ENCODE measurements at regions not wholly inside any gene's neighbourhood (a gene's known extent, or its start where the extent isn't known, plus 50 kb on each side); places are given as distances from the start of the nearest gene placed in this dataset.
A peak's percentile ranks its signal among the peaks of the same experiment; 100 is the strongest.
"Not testable (repeated sequence)": the region's sequence is repeated elsewhere in the genome, so short reads cannot be mapped to it uniquely, and the experiment has no call there.

- in situ Hi-C loops (cut with MboI; ENCODE audit: low pct_unique_long_range_greater_than_20kb in 2 of 9, low sequenced_read_pairs in 9 of 9, unreplicated experiment in 9 of 9), result no loop called here
- H3K4me1 ChIP-seq (replicated peaks in 1 of 2), result peaks cover 0 to 4% of the 10 kb centered on the region in 2 donors
- no peak overlapping the region for H3K27ac ChIP-seq
- no peak for ATAC-seq (replicated peaks in 6 of 8)
- H3K4me3 ChIP-seq, result no peak overlapping the region
- WGBS, 10 experiments, result 21 to 100% (median 70%) methylated on average over 1 to 6 of the region's 6 CpGs; no CpG with 5 or more reads in 2 of the 10 experiments
Observed at GRCh38 chr18:73151086-73151485, 283.3 kb upstream of the NETO1 start.

DNA sequence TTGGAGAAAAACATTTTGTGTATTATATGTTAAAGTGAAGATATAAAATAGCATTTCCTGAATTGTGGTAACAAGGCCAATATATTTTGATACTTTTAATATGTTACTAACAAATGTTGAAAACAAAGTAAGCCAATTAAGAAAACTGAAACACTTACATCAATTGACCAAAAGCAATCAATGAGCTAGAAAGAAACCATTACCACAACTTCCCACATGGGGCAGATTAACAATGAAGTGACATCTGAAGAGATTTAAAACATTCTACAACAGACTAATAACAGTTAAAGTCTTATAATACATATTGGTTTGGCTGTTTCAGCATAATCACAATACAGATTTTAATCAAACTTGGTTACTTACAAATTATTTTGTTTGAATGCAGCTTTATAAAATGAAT, 282.4 kb upstream of the NETO1 start:
- Histone ChIP-seq H3K4me3 (no peak overlapping the region), H3K4me1 (replicated peaks in 1 of 2) (peaks cover 0 to 4% of the 10 kb centered on the region in 2 donors), H3K27ac (no peak overlapping the region)
- no peak for ATAC-seq (replicated peaks in 6 of 8)
- in situ Hi-C loops (cut with MboI; ENCODE audit: low pct_unique_long_range_greater_than_20kb in 2 of 9, low sequenced_read_pairs in 9 of 9, unreplicated experiment in 9 of 9), result no loop called here

DNA sequence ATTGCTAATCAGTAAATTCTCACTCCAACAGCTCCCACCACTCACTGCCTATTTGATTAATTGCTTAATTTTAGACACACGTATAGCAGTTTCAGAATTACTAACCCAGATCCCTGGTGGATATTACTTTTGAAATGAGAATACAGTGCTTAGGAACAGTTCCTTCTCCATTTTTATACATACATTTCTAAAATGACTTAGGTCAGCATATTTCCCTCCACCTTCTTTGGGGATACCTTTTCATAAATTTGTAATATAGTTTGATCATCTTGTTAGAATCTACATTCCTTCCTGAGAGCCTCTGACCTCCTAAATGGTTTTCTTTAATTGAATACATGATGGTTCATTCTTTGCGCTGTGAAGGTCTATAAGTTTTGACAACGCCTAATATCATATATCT, 279.8 kb upstream of the NETO1 start:
- Histone ChIP-seq H3K4me1 (replicated peaks in 1 of 2) (peaks cover 0 to 4% of the 10 kb centered on the region in 2 donors), H3K27ac (no peak overlapping the region), H3K4me3 (no peak overlapping the region)
- in situ Hi-C loops (cut with MboI; ENCODE audit: low pct_unique_long_range_greater_than_20kb in 2 of 9, low sequenced_read_pairs in 9 of 9, unreplicated experiment in 9 of 9), result no loop called here
- ATAC-seq (replicated peaks in 6 of 8), result no peak
- 25 to 94% (median 61%) methylated on average over 2 to 3 of the region's 3 CpGs for WGBS, 10 experiments

DNA sequence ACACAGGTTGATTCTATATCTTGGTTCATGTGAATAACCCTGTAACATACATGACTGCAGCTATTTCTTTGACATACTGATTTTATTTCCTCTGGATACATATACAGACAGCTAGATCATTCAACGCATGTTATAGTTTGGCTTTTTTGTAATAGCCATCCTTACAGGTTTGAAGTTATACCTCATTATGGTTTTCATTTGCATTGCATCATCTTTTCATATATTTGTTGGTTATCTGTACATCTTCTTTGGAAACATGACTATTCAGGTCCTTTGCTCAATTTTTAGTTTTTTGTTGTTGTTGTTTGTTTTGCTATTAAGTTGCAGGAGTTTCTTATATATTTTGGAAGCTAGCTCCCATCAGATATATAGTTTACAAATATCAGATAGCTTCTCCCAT, 276.2 kb upstream of the NETO1 start:
- no peak overlapping the region for H3K4me3 ChIP-seq
- H3K4me1 ChIP-seq (replicated peaks in 1 of 2), result peaks cover 0 to 4% of the 10 kb centered on the region in 2 donors
- WGBS, 10 experiments, result 38 to 100% (median 94%) methylated on average over 1 of the region's 1 CpG
- no peak for ATAC-seq (replicated peaks in 6 of 8)
- H3K27ac ChIP-seq, result no peak overlapping the region
- in situ Hi-C loops (cut with MboI; ENCODE audit: low pct_unique_long_range_greater_than_20kb in 2 of 9, low sequenced_read_pairs in 9 of 9, unreplicated experiment in 9 of 9), result no loop called here

DNA sequence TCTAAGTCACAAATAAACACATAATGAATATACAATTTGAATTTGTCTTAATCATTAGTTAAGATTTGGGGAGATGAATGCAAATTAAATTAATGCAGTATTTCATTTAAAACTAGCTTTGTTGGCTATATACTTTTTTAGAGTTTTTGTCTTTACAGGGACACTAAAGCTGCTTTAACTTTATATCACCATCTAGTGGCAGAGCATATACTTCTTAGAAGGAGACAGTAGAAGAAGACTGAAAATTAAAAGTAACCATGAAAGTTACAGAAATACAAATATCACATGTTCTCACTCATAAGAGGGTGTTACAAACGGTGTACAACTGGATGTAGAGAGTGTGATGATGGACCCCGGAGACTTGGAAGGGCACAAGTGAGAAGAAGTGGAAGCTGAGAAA, 268.3 kb upstream of the NETO1 start:
- WGBS, 10 experiments, result 0 to 79% (median 41%) methylated on average over 1 to 2 of the region's 2 CpGs; no CpG with 5 or more reads in 4 of the 10 experiments
- Histone ChIP-seq H3K4me3 (no peak overlapping the region), H3K27ac (no peak overlapping the region), H3K4me1 (replicated peaks in 1 of 2) (no peaks in the 10 kb centered on the region)
- in situ Hi-C loops (cut with MboI; ENCODE audit: low pct_unique_long_range_greater_than_20kb in 2 of 9, low sequenced_read_pairs in 9 of 9, unreplicated experiment in 9 of 9), result no loop called here
- no peak for ATAC-seq (replicated peaks in 6 of 8)

- WGBS, 10 experiments, result 0 to 100% (median 73%) methylated on average over 1 to 2 of the region's 2 CpGs; no CpG with 5 or more reads in 2 of the 10 experiments
- ATAC-seq (replicated peaks in 6 of 8), result peak in 1 of 8 experiments; percentile 34
- in situ Hi-C loops (cut with MboI; ENCODE audit: low pct_unique_long_range_greater_than_20kb in 2 of 9, low sequenced_read_pairs in 9 of 9, unreplicated experiment in 9 of 9), result no loop called here
- Histone ChIP-seq H3K4me3 (no peak overlapping the region), H3K4me1 (replicated peaks in 1 of 2) (no peaks in the 10 kb centered on the region), H3K27ac (no peak overlapping the region)
Observed at GRCh38 chr18:73124175-73124574, 256.4 kb upstream of the NETO1 start.

GRCh38 chr18:73121207-73121606, 253.4 kb upstream of the NETO1 start:
- no peak for ATAC-seq (replicated peaks in 6 of 8)
- Histone ChIP-seq H3K4me1 (replicated peaks in 1 of 2) (no peaks in the 10 kb centered on the region), H3K4me3 (no peak overlapping the region), H3K27ac (no peak overlapping the region)
- in situ Hi-C loops (cut with MboI; ENCODE audit: low pct_unique_long_range_greater_than_20kb in 2 of 9, low sequenced_read_pairs in 9 of 9, unreplicated experiment in 9 of 9), result no loop called here
- 0 to 100% (median 60%) methylated on average over 1 of the region's 1 CpG; no CpG with 5 or more reads in 3 of the 10 experiments for WGBS, 10 experiments

DNA sequence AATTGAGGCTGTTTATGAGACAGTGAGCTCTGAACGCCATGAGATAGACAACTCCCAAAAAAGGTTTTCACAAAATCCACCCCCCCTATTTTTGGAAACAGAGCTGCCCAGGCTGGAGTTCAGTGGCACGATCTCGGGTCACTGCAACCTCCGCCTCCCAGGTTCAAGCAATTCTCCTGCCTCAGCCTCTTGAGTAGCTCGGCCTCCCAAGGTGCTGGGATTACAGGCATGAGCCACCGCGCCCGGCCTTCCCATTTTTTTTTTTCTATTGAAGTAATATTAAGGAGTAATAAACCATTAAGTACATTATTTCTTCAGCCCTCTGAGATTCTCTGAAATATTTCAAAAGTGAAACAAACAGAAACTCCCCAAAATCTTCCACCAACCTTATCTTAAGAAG, 252.8 kb upstream of the NETO1 start:
- no peak for ATAC-seq (replicated peaks in 6 of 8)
- WGBS, 10 experiments, result 0 to 100% (median 87%) methylated on average over 1 to 7 of the region's 8 CpGs; no CpG with 5 or more reads in 1 of the 10 experiments
- in situ Hi-C loops (cut with MboI; ENCODE audit: low pct_unique_long_range_greater_than_20kb in 2 of 9, low sequenced_read_pairs in 9 of 9, unreplicated experiment in 9 of 9), result no loop called here

GRCh38 chr18:73119574-73119973, 251.8 kb upstream of the NETO1 start:
- no peak overlapping the region for H3K27ac ChIP-seq
- in situ Hi-C loops (cut with MboI; ENCODE audit: low pct_unique_long_range_greater_than_20kb in 2 of 9, low sequenced_read_pairs in 9 of 9, unreplicated experiment in 9 of 9), result no loop called here
- H3K4me3 ChIP-seq, result no peak overlapping the region
- no peaks in the 10 kb centered on the region for H3K4me1 ChIP-seq (replicated peaks in 1 of 2)
- 18 to 88% (median 65%) methylated on average over 1 to 2 of the region's 2 CpGs for WGBS, 10 experiments
- no peak for ATAC-seq (replicated peaks in 6 of 8)

More for the DNA sequence above, 252.8 kb upstream of the NETO1 start:
- no peak overlapping the region for H3K4me3 ChIP-seq
- no peaks in the 10 kb centered on the region for H3K4me1 ChIP-seq (replicated peaks in 1 of 2)
- no peak overlapping the region for H3K27ac ChIP-seq

DNA sequence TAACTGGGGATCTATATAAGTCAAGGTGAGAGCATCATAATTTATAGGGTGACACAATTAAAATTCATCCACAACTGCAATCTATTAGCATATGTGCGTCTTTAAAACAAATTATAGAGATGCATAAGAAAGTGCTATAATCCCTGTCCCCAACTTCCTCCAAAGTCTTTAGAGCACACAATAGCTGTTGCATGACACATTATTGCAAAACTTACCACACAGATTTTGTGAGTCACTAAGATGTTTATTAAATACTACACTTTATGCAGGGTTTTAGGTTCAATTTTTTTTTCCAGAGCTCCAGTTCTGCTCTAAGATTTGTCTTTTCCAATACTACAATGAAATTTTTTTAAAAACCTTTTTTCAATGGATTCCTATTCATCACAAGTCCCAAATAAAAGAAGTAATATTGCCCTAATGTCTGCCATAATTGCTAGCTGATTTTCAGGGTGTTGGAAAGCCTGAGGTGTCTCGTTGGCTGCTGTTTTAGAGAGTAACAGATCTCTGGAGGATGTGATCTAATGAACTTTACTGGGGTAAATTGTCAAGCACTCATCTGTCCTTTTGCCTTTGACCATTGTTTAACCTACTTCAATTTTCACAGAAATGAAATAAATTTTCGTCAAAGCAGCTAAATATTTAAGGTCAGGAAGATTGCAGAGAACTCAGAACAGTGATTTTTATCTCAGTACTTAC, 250.5 kb upstream of the NETO1 start:
- ATAC-seq (replicated peaks in 6 of 8), result no peak
- H3K4me1 ChIP-seq (replicated peaks in 1 of 2), result no peaks in the 10 kb centered on the region
- WGBS, 10 experiments, result 10 to 83% (median 55%) methylated on average over 1 to 3 of the region's 3 CpGs
- H3K27ac ChIP-seq, result no peak overlapping the region
- in situ Hi-C loops (cut with MboI; ENCODE audit: low pct_unique_long_range_greater_than_20kb in 2 of 9, low sequenced_read_pairs in 9 of 9, unreplicated experiment in 9 of 9), result no loop called here
- no peak overlapping the region for H3K4me3 ChIP-seq

GRCh38 chr18:73110307-73110706, 242.5 kb upstream of the NETO1 start:
- Histone ChIP-seq H3K4me3 (no peak overlapping the region), H3K4me1 (replicated peaks in 1 of 2) (no peaks in the 10 kb centered on the region), H3K27ac (no peak overlapping the region)
- no peak for ATAC-seq (replicated peaks in 6 of 8)
- WGBS, 10 experiments, result 0 to 100% (median 65%) methylated on average over 1 to 3 of the region's 3 CpGs; no CpG with 5 or more reads in 1 of the 10 experiments
- in situ Hi-C loops (cut with MboI; ENCODE audit: low pct_unique_long_range_greater_than_20kb in 2 of 9, low sequenced_read_pairs in 9 of 9, unreplicated experiment in 9 of 9), result no loop called here

DNA sequence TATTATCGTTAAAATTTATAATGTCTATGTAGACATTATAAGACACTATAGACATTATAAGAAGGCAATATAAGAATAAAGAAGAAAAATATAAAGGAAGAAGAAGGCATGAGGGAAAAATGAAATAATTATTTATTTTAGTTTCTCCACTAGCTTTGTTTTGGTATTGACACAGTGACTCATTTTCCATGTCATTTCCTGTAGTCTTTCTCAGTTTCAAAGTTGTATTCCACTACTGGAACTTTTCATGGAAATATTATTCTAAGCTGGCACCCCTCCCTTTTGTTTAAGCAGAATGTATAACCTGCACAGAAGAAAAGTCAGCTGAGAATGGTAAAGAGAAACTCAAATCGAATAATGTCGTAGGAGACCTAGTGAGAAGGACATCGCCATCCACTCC, 234.2 kb upstream of the NETO1 start:
- no peak for ATAC-seq (replicated peaks in 6 of 8)
- peaks cover 0 to 11% of the 10 kb centered on the region in 2 donors for H3K4me1 ChIP-seq (replicated peaks in 1 of 2)
- WGBS, 10 experiments, result 14 to 100% (median 67%) methylated on average over 1 to 4 of the region's 4 CpGs; no CpG with 5 or more reads in 1 of the 10 experiments
- no peak overlapping the region for H3K27ac ChIP-seq
- in situ Hi-C loops (cut with MboI; ENCODE audit: low pct_unique_long_range_greater_than_20kb in 2 of 9, low sequenced_read_pairs in 9 of 9, unreplicated experiment in 9 of 9), result no loop called here
- H3K4me3 ChIP-seq, result no peak overlapping the region

DNA sequence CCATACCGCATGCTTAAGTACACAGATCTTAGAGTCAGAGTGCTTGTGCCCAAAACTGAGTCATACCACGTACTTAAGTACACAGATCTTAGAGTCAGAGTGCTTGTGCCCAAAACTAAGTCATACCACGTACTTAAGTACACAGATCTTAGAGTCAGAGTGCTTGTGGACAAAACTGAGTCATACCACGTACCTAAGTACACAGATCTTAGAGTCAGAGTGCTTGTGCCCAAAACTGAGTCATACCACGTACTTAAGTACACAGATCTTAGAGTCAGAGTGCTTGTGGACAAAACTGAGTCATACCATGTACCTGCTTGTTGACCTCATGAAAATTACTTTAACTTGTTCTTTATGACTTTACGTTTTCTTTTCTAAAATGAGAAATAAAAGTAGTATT, 233.7 kb upstream of the NETO1 start:
- H3K27ac ChIP-seq; H3K4me3 ChIP-seq; ATAC-seq (replicated peaks in 6 of 8); in situ Hi-C loops (cut with MboI; ENCODE audit: low pct_unique_long_range_greater_than_20kb in 2 of 9, low sequenced_read_pairs in 9 of 9, unreplicated experiment in 9 of 9): not testable (repeated sequence)
- WGBS, 10 experiments, result 9 to 100% (median 79%) methylated on average over 1 to 6 of the region's 6 CpGs
- H3K4me1 ChIP-seq (replicated peaks in 1 of 2), result peaks cover 0 to 11% of the 10 kb centered on the region in 2 donors

- in situ Hi-C loops (cut with MboI; ENCODE audit: low pct_unique_long_range_greater_than_20kb in 2 of 9, low sequenced_read_pairs in 9 of 9, unreplicated experiment in 9 of 9), result no loop called here
- H3K4me3 ChIP-seq, result no peak overlapping the region
- no peak for ATAC-seq (replicated peaks in 6 of 8)
- 14 to 100% (median 71%) methylated on average over 1 to 2 of the region's 2 CpGs; no CpG with 5 or more reads in 1 of the 10 experiments for WGBS, 10 experiments
- peaks cover 0 to 11% of the 10 kb centered on the region in 2 donors for H3K4me1 ChIP-seq (replicated peaks in 1 of 2)
- no peak overlapping the region for H3K27ac ChIP-seq
Observed at GRCh38 chr18:73099759-73100158, 232.0 kb upstream of the NETO1 start.

Data from motor neuron (in vitro differentiated cells).